Gastroesophageal sphincter (tissue), 4 donors: ENCODE measurements at regions not wholly inside any gene's neighbourhood (a gene's known extent, or its start where the extent isn't known, plus 50 kb on each side); places are given as distances from the start of the nearest gene placed in this dataset.
"Not testable (repeated sequence)": the region's sequence is repeated elsewhere in the genome, so short reads cannot be mapped to it uniquely, and the experiment has no call there.

Experiments
- ATAC-seq: fragments of 150-250 bp; one replicate; pipeline ENCODE4 v1.9.1; 2016; ENCODE audit warnings: mild to moderate bottlenecking, moderate library complexity
- H3K27ac ChIP-seq, 4 donors: fragments of 200-600 bp; sonication (generic) in 3 of 4; 1 replicate in 3 of 4; 2 replicates in 1 of 4; pipeline ENCODE4 v1.5.1; 2016 to 2019
- H3K27me3 ChIP-seq: fragments of 200-600 bp; sonication (generic); one replicate; pipeline ENCODE4 v1.5.1; 2019
- H3K36me3 ChIP-seq, 2 donors: fragments of 200-600 bp; sonication (generic); one replicate each; pipeline ENCODE4 v1.5.1; 2019; ENCODE audit warnings: control low read depth in 1 of 2
- H3K4me1 ChIP-seq, 3 donors: fragments of 200-600 bp; sonication (generic); 1 replicate in 2 of 3; 2 replicates in 1 of 3; pipeline ENCODE4 v1.5.1; 2016 to 2019; ENCODE audit warnings: control low read depth in 2 of 3
- H3K4me3 ChIP-seq, 2 donors: fragments of 200-600 bp; sonication (generic); one replicate each; pipeline ENCODE4 v1.5.1; 2019; ENCODE audit warnings: mild to moderate bottlenecking in 1 of 2, moderate library complexity in 1 of 2
- H3K9me3 ChIP-seq, 3 donors: fragments of 200-600 bp; sonication (generic); one replicate each; pipeline ENCODE4 v1.5.1; 2017 to 2019; ENCODE audit warnings: control low read depth in 2 of 3
- CTCF ChIP-seq, 4 experiments: fragments of 200-600 bp in 2 of 4; fragments of 450-650 bp in 2 of 4; sonication (generic) in 1 of 4; IDR thresholded peaks; one replicate each; pipeline ENCODE4 v1.5.1; 2017 to 2019; ENCODE audit warnings: antibody characterized with exemption in 4 of 4, mild to moderate bottlenecking in 2 of 4, moderate library complexity in 2 of 4
- EP300 ChIP-seq: sonication (generic); formaldehyde crosslinking; IDR thresholded peaks from one replicate; pipeline ENCODE4 v1.6.1; 2017; ENCODE audit warnings: antibody characterized with exemption, mild to moderate bottlenecking
- POLR2A ChIP-seq, 2 donors: fragments of 450-650 bp; IDR thresholded peaks; one replicate each; pipeline ENCODE4 v1.6.1; 2017; ENCODE audit warnings: antibody characterized with exemption in 2 of 2, mild to moderate bottlenecking in 2 of 2, moderate library complexity in 1 of 2
- POLR2AphosphoS5 ChIP-seq: sonication (generic); formaldehyde crosslinking; IDR thresholded peaks from one replicate; pipeline ENCODE4 v1.6.1; 2017; ENCODE audit warnings: antibody characterized with exemption
- WGBS, 2 donors: methylation state at CpG; one replicate each; pipeline ENCODE4 v1.1.5; 2018; ENCODE audit warnings: low coverage in 1 of 2; 5-methylcytosine and 5-hydroxymethylcytosine counted together

GRCh38 chr20:5469111-5469510 lies 141.7 kb downstream of the GPCPD1 start:
- no peak overlapping the region for H3K4me3 ChIP-seq
- H3K4me1 ChIP-seq, result no peaks in the 10 kb centered on the region
- WGBS, 2 donors, result 68% methylated on average over 3 of the region's 3 CpGs; no CpG with 5 or more reads in 1 of the 2 donors
- H3K36me3 ChIP-seq, result no peaks in the 10 kb centered on the region
- TF ChIP-seq CTCF (IDR thresholded peaks at IDR 0.05) (no peak), EP300 (no peak), POLR2AphosphoS5 (no peak), POLR2A (IDR thresholded peaks at IDR 0.05) (no peak)
- H3K27ac ChIP-seq, result no peak overlapping the region
- no peak for ATAC-seq
- peaks cover 25% of the 10 kb centered on the region for H3K27me3 ChIP-seq
- no peaks in the 10 kb centered on the region for H3K9me3 ChIP-seq

GRCh38 chr20:5467086-5467485 lies 143.7 kb downstream of the GPCPD1 start:
- peaks cover 41% of the 10 kb centered on the region for H3K27me3 ChIP-seq
- no peak for ATAC-seq
- no peak for TF ChIP-seq CTCF (IDR thresholded peaks at IDR 0.05)
- no peak for TF ChIP-seq POLR2A (IDR thresholded peaks at IDR 0.05)
- TF ChIP-seq POLR2AphosphoS5, result no peak
- no peak for TF ChIP-seq EP300
- peaks cover 0 to 4% (median 0%) of the 10 kb centered on the region in 3 donors for H3K9me3 ChIP-seq
- no peaks in the 10 kb centered on the region for H3K36me3 ChIP-seq
- no peak overlapping the region for H3K4me3 ChIP-seq
- H3K27ac ChIP-seq, result no peak overlapping the region
- H3K4me1 ChIP-seq, result no peaks in the 10 kb centered on the region
- 84% methylated on average over 3 of the region's 3 CpGs; no CpG with 5 or more reads in 1 of the 2 donors for whole genome bisulfite sequencing, 2 donors

- H3K9me3 ChIP-seq, result peaks cover 0 to 17% (median 0%) of the 10 kb centered on the region in 3 donors
- no peaks in the 10 kb centered on the region for H3K4me1 ChIP-seq
- H3K4me3 ChIP-seq, result no peak overlapping the region
- H3K27me3 ChIP-seq, result peaks cover 43% of the 10 kb centered on the region
- TF ChIP-seq EP300 (no peak), POLR2A (IDR thresholded peaks at IDR 0.05) (no peak), POLR2AphosphoS5 (no peak), CTCF (IDR thresholded peaks at IDR 0.05) (no peak)
- no peak overlapping the region for H3K27ac ChIP-seq
- no peaks in the 10 kb centered on the region for H3K36me3 ChIP-seq
- WGBS, 2 donors, result 50 to 63% methylated on average over 1 of the region's 5 CpGs
- ATAC-seq, result no peak
Measured at GRCh38 chr20:5465604-5465927, 145.2 kb downstream of the GPCPD1 start.

- H3K9me3 ChIP-seq, result peaks cover 0 to 22% (median 0%) of the 10 kb centered on the region in 3 donors
- H3K4me3 ChIP-seq, result no peak overlapping the region
- no peaks in the 10 kb centered on the region for H3K4me1 ChIP-seq
- H3K27ac ChIP-seq, result no peak overlapping the region
- WGBS, 2 donors, result 40 to 42% methylated on average over 1 to 7 of the region's 23 CpGs
- peaks cover 39% of the 10 kb centered on the region for H3K27me3 ChIP-seq
- no peak for TF ChIP-seq POLR2A (IDR thresholded peaks at IDR 0.05)
- TF ChIP-seq CTCF (IDR thresholded peaks at IDR 0.05), result no peak
- TF ChIP-seq EP300, result no peak
- no peak for TF ChIP-seq POLR2AphosphoS5
- ATAC-seq, result no peak
- no peaks in the 10 kb centered on the region for H3K36me3 ChIP-seq
Measured at GRCh38 chr20:5464901-5465603, 145.8 kb downstream of the GPCPD1 start.

GRCh38 chr20:5463007-5463686 lies 146.4 kb upstream of the PROKR2 start:
- H3K4me1 ChIP-seq, result no peaks in the 10 kb centered on the region
- ATAC-seq, result no peak

GRCh38 chr20:5453745-5454144 lies 137.0 kb upstream of the PROKR2 start:
- H3K4me1 ChIP-seq, ATAC-seq, H3K9me3 ChIP-seq, H3K36me3 ChIP-seq, H3K27ac ChIP-seq, H3K4me3 ChIP-seq: not testable (repeated sequence)
- H3K27me3 ChIP-seq, result peaks cover 13% of the 10 kb centered on the region
- 25 to 43% methylated on average over 6 of the region's 7 CpGs for WGBS, 2 donors

More at GRCh38 chr20:5463007-5463686, 146.4 kb upstream of the PROKR2 start:
- no CpG with 5 or more reads among the region's 8 CpGs for WGBS, 2 donors
- Histone ChIP-seq H3K36me3 (no peaks in the 10 kb centered on the region), H3K4me3 (no peak overlapping the region), H3K27ac (no peak overlapping the region), H3K9me3 (peaks cover 0 to 41% (median 0%) of the 10 kb centered on the region in 3 donors), H3K27me3 (peaks cover 29% of the 10 kb centered on the region)
- TF ChIP-seq POLR2A (IDR thresholded peaks at IDR 0.05), result no peak
- no peak for TF ChIP-seq EP300
- TF ChIP-seq POLR2AphosphoS5, result no peak
- TF ChIP-seq CTCF (IDR thresholded peaks at IDR 0.05), result no peak

- not testable (repeated sequence) for H3K4me1 ChIP-seq, H3K4me3 ChIP-seq, ATAC-seq, H3K27ac ChIP-seq, H3K9me3 ChIP-seq, H3K36me3 ChIP-seq
- WGBS, 2 donors, result no CpG with 5 or more reads among the region's 38 CpGs
- H3K27me3 ChIP-seq, result peaks cover 16% of the 10 kb centered on the region
Measured at GRCh38 chr20:5453316-5453715, 136.6 kb upstream of the PROKR2 start.
